ENCODE measurements at regions not wholly inside any gene's neighbourhood (a gene's known extent, or its start where the extent isn't known, plus 50 kb on each side); places are given as distances from the start of the nearest gene placed in this dataset.

GRCh38 chr15:63449731-63450130 is 54.7 kb upstream of the USP3 start:
- no peak for DNase-seq (ENCODE audit: low spot score)
- TF ChIP-seq CTCF (IDR thresholded peaks at IDR 0.05; ENCODE audit: extremely low read depth, missing control alignments), result no peak

DNA sequence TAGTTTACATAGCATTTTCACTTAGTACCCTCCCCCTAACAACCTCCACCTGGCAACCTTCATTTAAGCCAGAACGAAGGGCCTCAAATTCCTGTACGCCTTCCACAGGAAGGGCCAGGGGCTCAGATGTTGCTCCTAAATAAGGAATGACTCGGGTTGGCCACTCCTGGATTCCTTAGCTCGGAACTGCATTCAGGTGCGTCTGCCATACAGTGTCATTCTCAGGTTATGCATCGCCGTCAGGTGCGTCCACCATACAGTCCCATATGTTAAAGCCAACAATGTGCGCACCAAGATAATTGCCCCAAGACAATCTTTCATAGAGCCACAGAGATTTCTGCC is 53.5 kb upstream of the USP3 start:
- TF ChIP-seq CTCF (IDR thresholded peaks at IDR 0.05; ENCODE audit: extremely low read depth, missing control alignments), result no peak
- no peak for DNase-seq (ENCODE audit: low spot score)

GRCh38 chr15:63451671-63452315 is 52.6 kb upstream of the USP3 start:
- no peak for DNase-seq (ENCODE audit: low spot score)
- TF ChIP-seq CTCF (IDR thresholded peaks at IDR 0.05; ENCODE audit: extremely low read depth, missing control alignments), result no peak

GRCh38 chr15:63452552-63453136 is 51.7 kb upstream of the USP3 start:
- no peak for DNase-seq (ENCODE audit: low spot score)
- no peak for TF ChIP-seq CTCF (IDR thresholded peaks at IDR 0.05; ENCODE audit: extremely low read depth, missing control alignments)

GRCh38 chr15:63453186-63453905 is 51.0 kb upstream of the USP3 start:
- DNase-seq (ENCODE audit: low spot score), result no peak
- TF ChIP-seq CTCF (IDR thresholded peaks at IDR 0.05; ENCODE audit: extremely low read depth, missing control alignments), result no peak

DNA sequence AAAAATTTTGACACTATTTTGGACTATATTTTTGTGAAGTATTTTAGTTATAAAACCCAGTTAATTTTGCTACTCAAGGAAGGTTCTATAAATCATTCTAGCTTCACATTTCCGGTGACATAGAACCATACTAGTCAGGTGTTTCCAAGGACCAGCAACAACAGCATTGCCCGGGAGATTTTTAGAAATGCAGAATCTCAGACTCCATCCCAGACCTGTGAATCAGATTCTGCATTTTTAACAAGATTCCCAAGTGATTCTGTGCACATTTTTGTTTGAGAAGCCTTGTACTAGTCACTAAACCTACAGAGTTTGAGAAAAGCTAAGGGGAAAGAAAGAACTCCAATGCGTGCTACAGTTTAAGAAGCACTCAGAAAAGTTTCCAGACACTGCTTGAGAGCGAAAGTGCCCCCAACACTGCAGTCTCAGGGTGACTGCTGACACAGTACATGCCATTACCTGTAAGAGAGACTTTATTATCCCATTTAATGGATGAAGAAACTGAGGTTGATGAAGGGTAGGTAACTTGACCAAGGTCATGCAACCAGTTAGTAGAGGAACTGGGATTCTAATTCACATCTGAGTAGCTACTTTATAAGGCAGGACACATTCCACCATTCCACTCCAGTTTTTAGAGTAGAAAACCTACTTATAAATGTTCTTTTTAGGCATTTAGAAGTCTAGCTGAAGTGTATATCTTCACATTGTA is 49.7 kb upstream of the USP3 start:
- no peak for DNase-seq (ENCODE audit: low spot score)
- TF ChIP-seq CTCF (IDR thresholded peaks at IDR 0.05; ENCODE audit: extremely low read depth, missing control alignments), result no peak
